ENCODE measurements at regions not wholly inside any gene's neighbourhood (a gene's known extent, or its start where the extent isn't known, plus 50 kb on each side); places are given as distances from the start of the nearest gene placed in this dataset.

DNA sequence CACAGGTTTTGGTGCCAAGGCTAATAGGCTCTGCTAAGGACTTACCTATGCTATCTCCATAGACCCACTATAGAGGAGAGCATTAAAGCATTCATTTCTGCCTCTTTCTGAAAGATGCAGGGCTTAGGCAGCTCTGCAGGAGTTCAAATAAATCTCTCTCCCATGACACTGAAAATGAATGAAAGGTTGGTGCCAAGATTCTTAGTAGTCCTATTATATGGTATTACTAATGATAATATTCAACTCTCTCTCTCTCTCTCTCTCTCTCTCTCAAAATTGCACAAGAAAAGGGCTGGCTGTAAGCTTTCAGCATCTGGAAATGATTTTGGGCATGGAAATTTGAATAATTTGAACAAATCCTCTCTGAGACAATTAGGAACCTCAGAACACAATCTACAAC is 433.7 kb downstream of the MBD2 start:
- DNase-seq (ENCODE audit: low read depth) = no peak
- in situ Hi-C loops (cut with HindIII; ENCODE audit: low pct_unique_long_range_greater_than_20kb, low sequenced_read_pairs) = no loop called here

DNA sequence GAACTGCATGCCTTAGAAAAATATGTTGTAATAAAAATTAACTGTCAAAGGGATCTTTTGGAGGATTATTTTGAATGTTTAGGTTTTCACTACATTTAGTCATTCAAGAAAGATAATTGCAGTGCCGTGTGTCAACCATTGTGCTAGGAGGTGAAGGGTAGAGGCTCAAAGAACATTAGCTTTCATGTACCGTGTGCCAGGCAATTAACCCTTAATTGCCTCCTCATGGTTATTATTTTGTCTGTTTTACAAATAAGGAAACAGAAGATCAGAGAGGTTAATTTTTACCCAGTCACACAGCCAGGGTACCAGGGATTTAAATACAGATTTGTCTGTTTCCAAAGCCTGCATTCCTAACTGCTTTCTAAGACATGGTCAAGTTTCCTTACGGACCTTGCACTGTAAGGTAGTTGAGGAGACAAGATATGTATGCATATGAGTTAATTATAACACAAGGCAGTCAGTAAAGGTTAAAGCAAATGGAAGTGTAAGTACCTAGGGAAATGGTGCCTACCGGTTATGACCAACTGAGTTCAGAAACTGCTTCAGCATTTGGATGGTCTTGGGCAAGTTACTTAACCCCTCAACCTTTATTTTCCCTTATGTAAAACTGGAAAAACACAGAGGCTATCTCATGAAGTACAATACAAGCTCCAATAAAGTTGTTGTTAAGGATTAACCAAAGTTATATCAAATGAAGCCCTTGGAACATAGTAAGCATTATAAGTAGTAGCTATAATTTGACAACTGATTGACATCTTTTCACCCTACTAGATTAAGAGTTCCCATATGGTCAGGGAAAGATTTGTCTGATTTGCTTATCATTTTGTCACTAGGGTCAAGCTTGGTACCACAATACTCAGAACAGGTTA is 434.9 kb downstream of the MBD2 start:
- in situ Hi-C loops (cut with HindIII; ENCODE audit: low pct_unique_long_range_greater_than_20kb, low sequenced_read_pairs) = no loop called here
- DNase-seq (ENCODE audit: low read depth) = no peak

DNA sequence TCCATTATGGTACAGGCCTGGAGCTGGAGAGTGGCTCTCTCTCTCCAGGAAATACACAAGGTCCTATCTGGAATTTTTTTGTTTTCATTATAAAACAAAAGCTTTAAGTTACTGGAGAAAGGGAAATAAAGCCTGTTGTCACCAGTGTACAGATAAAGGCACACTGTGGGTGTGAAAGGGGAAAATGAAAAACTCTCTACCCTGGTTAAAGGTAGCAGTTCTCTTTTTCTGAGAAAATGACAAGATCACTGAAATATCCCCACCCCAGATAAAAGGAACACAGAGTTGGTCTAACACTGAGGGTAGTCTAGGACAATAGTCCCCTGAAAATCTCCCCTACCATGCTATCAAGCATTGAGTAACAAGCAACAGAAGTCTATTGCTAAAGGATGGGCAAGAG is 438.7 kb downstream of the MBD2 start:
- in situ Hi-C loops (cut with HindIII; ENCODE audit: low pct_unique_long_range_greater_than_20kb, low sequenced_read_pairs) = no loop called here
- DNase-seq (ENCODE audit: low read depth) = no peak

DNA sequence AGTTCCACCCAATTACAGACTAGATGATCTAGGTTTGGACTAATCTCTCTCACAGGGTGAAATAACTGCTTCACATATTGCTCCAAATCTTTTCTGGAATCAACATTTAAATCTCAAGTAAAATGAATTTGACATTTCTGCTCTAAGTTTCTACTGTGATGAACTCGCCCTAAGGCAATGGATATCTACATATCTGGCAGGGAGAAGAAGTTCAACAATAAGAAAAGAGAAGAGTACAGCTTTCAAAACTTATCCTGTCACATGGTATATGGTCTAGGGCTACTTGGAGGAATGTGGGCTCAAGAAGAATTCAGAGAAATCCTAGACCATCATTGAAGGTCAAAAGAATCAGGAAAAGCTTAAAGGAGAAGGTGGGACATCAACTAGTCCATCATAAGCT is 440.2 kb downstream of the MBD2 start:
- in situ Hi-C loops (cut with HindIII; ENCODE audit: low pct_unique_long_range_greater_than_20kb, low sequenced_read_pairs) = no loop called here
- DNase-seq (ENCODE audit: low read depth) = no peak

DNA sequence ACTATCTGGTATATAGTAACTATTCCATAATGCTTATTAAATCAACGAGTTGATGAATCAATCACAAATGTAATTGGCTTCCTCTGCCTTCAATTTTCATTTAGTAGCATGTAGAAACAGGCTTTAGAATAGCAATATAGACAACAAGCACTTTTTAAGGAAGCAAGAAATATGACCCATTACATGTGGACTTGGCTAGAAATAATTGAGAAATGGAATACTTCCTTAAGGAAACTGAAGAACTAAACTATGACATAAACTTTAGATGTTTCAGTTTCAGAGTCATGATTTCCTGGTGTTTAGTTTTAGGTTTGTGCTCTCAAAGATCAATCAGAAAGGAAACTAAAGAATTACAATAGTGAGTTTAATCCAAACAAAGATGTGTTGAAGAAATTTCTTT is 443.8 kb downstream of the MBD2 start:
- no peak for DNase-seq (ENCODE audit: low read depth)
- in situ Hi-C loops (cut with HindIII; ENCODE audit: low pct_unique_long_range_greater_than_20kb, low sequenced_read_pairs) = no loop called here

DNA sequence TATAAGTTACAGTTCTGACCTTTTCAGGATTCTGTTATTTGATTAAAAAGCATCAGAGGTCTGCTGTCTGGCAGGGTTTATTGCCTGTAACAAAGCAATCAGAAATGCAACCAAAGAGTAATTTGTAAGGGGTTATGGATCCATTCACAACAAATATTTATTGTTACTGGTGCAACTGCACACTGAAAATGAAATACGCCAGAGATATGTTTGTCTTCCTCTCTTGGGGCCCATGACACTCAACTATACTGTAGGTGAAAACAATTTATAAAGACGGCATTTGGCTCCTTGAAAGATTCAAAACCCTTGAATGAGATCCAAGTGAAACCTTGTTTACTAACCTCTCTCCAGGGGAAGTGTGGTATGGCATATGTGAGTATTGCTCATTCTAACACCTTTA is 452.2 kb downstream of the MBD2 start:
- DNase-seq (ENCODE audit: low read depth) = no peak
- in situ Hi-C loops (cut with HindIII; ENCODE audit: low pct_unique_long_range_greater_than_20kb, low sequenced_read_pairs) = no loop called here

DNA sequence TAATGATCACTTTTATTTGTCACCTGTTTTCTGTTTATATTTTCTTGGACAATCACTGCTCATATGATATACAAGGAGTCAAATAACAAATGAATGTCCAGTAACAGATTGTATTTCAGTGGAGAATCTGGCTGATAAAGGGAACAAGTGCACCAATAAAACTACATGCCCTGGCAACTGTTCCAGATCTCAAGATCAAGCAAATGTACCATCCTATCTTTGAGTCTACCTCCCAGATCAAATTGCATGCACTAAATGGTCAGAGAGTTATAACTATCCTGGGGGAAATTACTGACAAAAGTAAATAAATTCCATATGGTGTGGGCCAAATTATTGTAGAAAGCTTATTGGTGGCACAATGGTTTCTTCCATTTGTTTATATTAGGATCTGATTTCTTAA is 452.8 kb downstream of the MBD2 start:
- DNase-seq (ENCODE audit: low read depth) = no peak
- in situ Hi-C loops (cut with HindIII; ENCODE audit: low pct_unique_long_range_greater_than_20kb, low sequenced_read_pairs) = no loop called here

DNA sequence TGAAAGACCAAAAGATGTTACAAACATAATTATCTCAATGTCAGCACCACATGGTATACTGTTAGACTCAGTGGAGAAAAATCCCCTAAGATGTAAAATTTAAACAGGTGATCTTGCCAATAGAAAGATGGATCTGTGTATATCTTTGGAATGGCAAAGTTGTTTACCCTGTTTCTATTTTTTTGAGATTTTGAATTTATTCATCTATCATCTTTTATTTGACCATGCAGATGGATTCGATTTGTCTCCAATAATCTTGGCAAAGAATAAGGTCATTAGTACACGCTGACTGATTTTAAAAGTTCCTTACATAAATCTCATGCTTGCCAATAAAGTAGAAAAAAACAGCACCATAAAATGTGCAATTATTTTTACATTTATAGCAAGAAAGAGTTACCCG is 459.3 kb downstream of the MBD2 start:
- DNase-seq (ENCODE audit: low read depth) = no peak
- in situ Hi-C loops (cut with HindIII; ENCODE audit: low pct_unique_long_range_greater_than_20kb, low sequenced_read_pairs) = no loop called here

DNA sequence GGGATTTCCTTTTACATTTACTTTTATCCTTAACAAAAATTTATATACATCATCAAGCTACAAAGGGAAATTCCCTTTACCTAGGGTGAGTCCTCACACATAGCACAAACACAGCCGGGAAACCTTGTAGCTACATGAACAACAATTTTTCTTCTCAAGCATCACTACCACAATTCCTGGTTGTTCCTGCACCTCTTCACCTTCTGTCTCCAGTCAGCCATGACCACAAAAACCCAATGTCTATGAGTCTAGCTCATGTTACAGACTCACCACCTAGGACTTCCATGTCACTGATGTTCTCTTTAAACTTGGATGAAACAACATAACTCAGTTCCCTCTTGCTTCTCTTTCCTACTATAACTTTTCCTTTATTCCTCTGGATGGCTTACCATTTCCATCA is 460.4 kb downstream of the MBD2 start:
- no peak for DNase-seq (ENCODE audit: low read depth)
- in situ Hi-C loops (cut with HindIII; ENCODE audit: low pct_unique_long_range_greater_than_20kb, low sequenced_read_pairs) = no loop called here

DNA sequence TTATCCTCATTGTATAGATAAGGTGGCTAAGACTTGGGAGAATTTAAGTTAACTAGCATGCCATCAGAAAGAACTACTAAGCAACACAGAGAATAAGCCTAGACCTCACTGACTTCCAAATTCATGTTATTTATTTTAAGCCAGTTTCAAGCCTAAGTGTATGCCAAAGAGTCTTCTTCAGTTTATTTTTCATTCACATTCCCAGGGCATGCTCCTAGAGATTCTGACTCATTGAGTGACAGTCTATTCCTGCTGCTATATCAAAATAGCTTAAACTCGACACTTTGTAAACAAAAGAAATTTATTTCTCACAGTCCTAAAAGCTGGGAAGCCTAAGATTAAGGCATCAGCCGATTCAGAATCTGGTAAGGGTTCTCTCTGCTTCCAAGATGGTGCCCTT is 467.1 kb downstream of the MBD2 start:
- in situ Hi-C loops (cut with HindIII; ENCODE audit: low pct_unique_long_range_greater_than_20kb, low sequenced_read_pairs) = no loop called here
- DNase-seq (ENCODE audit: low read depth) = no peak

DNA sequence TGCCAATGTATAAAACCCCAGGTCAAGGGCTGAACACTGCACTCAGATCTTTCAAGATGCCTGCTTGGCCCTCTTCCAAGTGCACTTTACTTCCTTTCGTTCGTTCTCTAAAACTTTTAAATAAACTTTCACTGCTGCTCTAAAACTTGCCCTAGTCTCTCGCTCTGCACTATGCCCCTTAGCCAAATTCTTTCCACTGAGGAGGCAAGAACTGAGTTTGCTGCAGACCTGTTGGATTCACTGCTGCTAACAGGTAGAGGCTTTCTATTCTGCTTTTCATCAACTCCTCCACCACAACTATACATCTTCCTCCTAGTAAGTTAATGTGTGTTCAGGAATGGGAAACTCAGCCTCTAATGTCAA is 467.9 kb downstream of the MBD2 start:
- in situ Hi-C loops (cut with HindIII; ENCODE audit: low pct_unique_long_range_greater_than_20kb, low sequenced_read_pairs) = no loop called here
- DNase-seq (ENCODE audit: low read depth) = no peak

DNA sequence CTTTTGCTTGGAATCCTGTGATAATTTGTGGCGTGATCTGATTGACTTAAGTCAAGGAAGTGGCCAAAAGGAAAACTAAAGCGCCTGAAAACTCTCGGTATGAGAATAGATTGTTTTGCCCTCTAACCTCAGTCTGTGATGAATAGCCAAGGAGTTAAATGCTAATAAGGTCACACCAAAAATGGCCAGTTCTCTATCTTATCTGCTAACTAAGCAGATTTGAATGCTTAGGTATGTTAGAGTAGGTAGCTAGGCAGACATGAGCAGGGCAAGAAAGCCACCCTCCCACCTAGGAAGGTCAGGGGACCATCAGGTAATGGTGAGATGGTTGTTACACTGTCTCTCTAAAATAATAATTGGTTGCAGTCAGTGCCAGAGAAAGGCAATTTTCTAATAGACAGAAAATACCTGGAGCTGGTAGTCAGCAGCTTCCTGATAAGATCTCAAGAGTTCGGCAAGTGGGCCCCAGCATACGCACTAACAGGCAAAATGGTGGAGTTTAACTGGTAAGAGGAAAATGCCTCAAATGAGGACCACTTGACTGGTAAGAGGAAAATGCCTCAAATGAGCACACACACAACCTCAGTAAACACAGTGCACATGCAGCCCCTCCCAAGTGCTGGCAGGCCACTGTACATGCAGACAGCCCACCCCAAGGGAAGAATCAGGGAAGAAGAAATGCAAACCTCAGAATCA is 468.4 kb downstream of the MBD2 start:
- in situ Hi-C loops (cut with HindIII; ENCODE audit: low pct_unique_long_range_greater_than_20kb, low sequenced_read_pairs) = no loop called here
- DNase-seq (ENCODE audit: low read depth) = no peak

DNA sequence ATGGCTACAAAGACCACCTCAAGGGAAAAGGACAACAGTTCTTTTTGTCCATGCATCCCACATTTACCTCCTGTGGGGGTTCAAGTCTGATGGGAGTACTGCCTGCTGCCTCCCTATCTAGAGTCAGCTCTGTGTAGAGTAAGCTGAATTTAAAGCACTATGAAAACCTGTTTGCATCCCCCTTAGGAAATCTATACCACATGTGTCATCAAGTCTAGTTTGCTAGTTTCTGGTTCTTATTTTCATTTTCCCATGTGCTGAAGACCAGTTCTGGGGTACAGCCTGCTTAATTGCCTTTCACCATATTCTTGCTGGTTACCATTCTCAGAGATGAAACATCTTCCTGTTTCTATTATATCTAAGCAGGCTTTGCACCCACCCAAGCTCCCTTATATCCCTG is 470.3 kb downstream of the MBD2 start:
- in situ Hi-C loops (cut with HindIII; ENCODE audit: low pct_unique_long_range_greater_than_20kb, low sequenced_read_pairs) = no loop called here
- no peak for DNase-seq (ENCODE audit: low read depth)

DNA sequence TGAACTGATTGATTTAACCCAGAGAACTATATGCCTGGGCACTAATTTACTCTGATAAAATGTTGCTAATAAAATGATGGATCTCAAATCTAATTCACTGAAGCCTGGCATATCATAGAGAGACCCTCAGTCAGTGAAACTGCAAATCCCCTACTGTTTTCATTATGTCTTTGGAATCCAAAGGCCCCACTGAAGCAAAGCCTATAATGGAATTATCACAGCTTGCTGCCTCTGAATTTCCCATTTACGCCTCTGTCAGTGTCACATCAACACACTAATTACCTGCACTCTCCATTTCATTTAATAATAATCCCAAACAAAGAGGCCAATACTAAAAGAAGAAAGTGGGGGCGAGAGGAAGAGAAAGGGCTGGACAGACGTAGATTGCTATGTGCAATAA is 470.9 kb downstream of the MBD2 start:
- DNase-seq (ENCODE audit: low read depth) = no peak
- in situ Hi-C loops (cut with HindIII; ENCODE audit: low pct_unique_long_range_greater_than_20kb, low sequenced_read_pairs) = no loop called here

DNA sequence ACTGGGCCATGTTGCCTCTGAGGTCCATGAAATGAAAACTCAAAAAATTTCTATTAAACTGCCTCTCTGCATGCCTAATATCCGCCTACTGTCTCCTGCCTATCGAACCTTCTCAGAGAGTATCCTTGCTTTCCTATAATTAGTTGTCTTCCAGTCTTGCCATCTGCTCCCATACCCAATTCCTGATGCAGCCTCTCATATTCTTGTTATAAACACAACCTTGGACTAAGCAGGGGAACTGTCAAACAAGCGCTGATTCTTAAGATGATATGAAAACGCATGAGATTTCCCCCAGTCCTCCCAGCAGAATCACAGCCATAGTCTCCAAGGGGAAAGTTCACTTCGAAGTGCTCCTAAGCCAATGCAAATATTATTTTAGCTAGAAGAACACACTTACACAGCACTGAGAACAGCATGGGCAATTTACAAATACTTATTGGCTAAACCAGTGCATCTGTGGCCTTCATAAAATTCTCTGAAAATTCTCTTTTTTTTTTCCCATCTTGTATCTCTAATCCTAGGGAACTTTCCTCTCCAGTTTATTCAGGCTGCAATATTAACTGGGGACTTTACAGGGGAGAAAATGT is 471.6 kb downstream of the MBD2 start:
- DNase-seq (ENCODE audit: low read depth) = no peak
- in situ Hi-C loops (cut with HindIII; ENCODE audit: low pct_unique_long_range_greater_than_20kb, low sequenced_read_pairs) = no loop called here

DNA sequence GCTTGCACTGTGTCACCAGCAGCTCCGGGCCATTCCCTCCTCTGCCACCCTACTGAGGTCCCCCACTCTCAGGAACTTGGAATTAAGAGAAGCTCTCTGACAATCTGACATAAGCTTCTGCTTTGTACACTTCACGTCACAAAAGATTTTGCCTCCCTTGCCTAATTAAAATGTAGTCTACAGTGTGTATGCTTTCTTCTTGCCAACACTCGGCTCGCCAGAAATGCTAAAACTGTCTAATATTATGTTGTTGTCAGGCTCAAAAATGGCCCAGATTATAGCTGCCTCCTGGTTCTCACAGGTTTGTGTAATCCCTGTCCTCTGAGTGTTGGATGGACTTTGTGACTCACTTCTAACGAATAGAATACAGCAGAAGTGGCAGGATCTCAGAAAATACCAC is 474.7 kb downstream of the MBD2 start:
- no peak for DNase-seq (ENCODE audit: low read depth)
- in situ Hi-C loops (cut with HindIII; ENCODE audit: low pct_unique_long_range_greater_than_20kb, low sequenced_read_pairs) = no loop called here

DNA sequence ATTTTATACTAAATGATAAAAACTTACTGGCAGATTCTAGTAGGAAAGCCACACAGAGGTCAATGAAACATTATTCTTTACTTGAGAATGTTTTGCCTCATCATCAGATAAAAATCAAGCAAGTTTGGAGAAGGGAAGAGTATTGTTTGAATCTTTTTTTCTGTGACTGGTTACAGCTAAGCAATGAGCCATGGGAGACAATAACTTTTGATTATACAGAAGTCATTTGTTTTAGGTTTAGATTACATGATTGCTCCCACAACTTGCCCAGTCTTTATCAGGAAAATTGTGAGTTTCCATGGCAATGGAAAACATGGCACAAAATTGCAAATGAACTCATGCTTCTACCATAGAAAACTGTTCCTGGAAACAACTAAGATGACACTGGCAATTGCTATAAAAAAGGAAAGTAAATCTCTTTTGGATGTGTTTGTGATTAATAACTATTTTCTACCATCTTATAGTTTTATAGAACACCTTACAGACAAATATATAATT is 476.8 kb downstream of the MBD2 start:
- DNase-seq (ENCODE audit: low read depth) = no peak
- in situ Hi-C loops (cut with HindIII; ENCODE audit: low pct_unique_long_range_greater_than_20kb, low sequenced_read_pairs) = no loop called here

DNA sequence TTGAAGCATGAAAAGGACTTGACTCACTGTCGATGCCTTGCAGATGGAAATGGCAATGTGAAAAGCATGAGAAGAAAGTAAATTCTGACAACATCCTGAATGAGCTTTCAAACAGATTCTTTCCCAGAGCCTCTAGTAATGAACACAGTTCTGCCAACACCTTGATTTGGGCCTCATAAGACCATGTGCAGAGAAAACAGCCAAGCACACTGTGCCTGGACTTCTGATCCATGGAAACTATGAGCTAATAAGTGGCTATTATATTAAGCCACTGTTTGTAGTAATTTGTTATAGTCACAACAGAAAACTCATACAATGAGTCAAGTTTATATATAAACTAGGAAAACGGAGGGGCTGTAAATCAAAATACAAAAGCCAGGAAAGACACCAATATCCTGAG is 477.3 kb downstream of the MBD2 start:
- in situ Hi-C loops (cut with HindIII; ENCODE audit: low pct_unique_long_range_greater_than_20kb, low sequenced_read_pairs) = no loop called here
- no peak for DNase-seq (ENCODE audit: low read depth)

DNA sequence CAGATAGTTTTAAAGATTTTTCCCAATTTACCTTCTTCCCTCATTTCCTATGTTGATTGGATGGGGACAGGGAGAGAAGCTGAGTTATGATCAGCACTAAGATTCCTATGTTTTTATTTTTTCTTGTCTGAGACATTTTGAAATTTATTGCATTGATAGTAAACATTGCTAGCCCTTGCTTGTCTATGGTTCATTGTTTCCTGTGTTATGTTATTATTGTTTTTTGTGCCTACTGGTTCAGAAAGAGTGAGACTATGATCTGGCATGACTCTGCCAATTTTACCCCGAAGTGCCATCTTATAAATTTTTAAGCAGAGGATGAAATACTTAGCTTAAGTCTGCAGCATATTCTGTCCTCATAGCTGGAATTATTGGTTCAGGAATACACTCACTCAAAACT is 478.5 kb downstream of the MBD2 start:
- in situ Hi-C loops (cut with HindIII; ENCODE audit: low pct_unique_long_range_greater_than_20kb, low sequenced_read_pairs) = no loop called here
- DNase-seq (ENCODE audit: low read depth) = no peak
